Heart right ventricle (tissue), 16 donors: ENCODE measurements at regions not wholly inside any gene's neighbourhood (a gene's known extent, or its start where the extent isn't known, plus 50 kb on each side); places are given as distances from the start of the nearest gene placed in this dataset.
A peak's percentile ranks its signal among the peaks of the same experiment; 100 is the strongest.

Experiments used
- ATAC-seq, 8 donors: fragments of 200-7000 bp; cut with Tn5 transposase; one replicate each; pipeline ENCODE4 v1.9.1; 2020; ENCODE audit warnings: mild to moderate bottlenecking in 8 of 8, moderate library complexity in 8 of 8, moderate number of reproducible peaks in 1 of 8
- DNase-seq, 2 donors: peaks; one replicate each; pipeline ENCODE4 v3.0.0-alpha.2; 2020
- H3K27ac ChIP-seq, 10 donors: fragments of 200-600 bp; sonication (generic) in 2 of 10; one replicate each; pipeline versions ENCODE4 v1.5.0 to v1.8.0; 2020 to 2022; ENCODE audit warnings: mild to moderate bottlenecking in 3 of 10
- H3K27me3 ChIP-seq, 7 donors: fragments of 200-600 bp; one replicate each; pipeline ENCODE4 v1.8.0; 2021 to 2022; ENCODE audit warnings: mild to moderate bottlenecking in 2 of 7
- H3K36me3 ChIP-seq, 9 donors: fragments of 200-600 bp; sonication (generic) in 1 of 9; one replicate each; pipeline versions ENCODE4 v1.5.0 to v1.8.0; 2020 to 2022; ENCODE audit warnings: mild to moderate bottlenecking in 2 of 9
- H3K4me1 ChIP-seq, 9 donors: fragments of 200-600 bp; sonication (generic) in 1 of 9; one replicate each; pipeline versions ENCODE4 v1.5.0 to v1.8.0; 2020 to 2022; ENCODE audit warnings: mild to moderate bottlenecking in 4 of 9
- H3K4me3 ChIP-seq, 10 donors: fragments of 200-600 bp; sonication (generic) in 2 of 10; one replicate each; pipeline versions ENCODE4 v1.5.0 to v1.8.0; 2020 to 2022; ENCODE audit warnings: mild to moderate bottlenecking in 7 of 10, moderate library complexity in 2 of 10
- H3K9me3 ChIP-seq, 11 donors: fragments of 200-600 bp in 10 of 11; sonication (generic) in 2 of 11; one replicate each; pipeline versions ENCODE4 v1.5.0 to v1.8.0; 2013 to 2022; ENCODE audit warnings: mild to moderate bottlenecking in 2 of 11, control low read depth in 1 of 11, moderate library complexity in 1 of 11
- WGBS, 2 donors: extraction: QIAGEN DNeasy Blood & Tissue Kit; methylation state at CpG; one replicate each; pipeline ENCODE4 v1.1.7; 2013; ENCODE audit warnings: inconsistent platforms in 1 of 2; 5-methylcytosine and 5-hydroxymethylcytosine counted together
- intact Hi-C, 10 donors: fragments of 100-400 bp; cut with DNase I; formaldehyde crosslinking; loops; one replicate each; pipeline versions ENCODE4 v1.11.1 to v1.14.2; 2022
- TF ChIP-seq, protein P1 (sequence below), 9 donors: fragments of 200-600 bp; sonication (generic) in 2 of 9; IDR thresholded peaks; one replicate each; pipeline versions ENCODE4 v1.5.0 to v1.8.0; 2021 to 2022; ENCODE audit warnings: antibody characterized with exemption in 9 of 9, mild to moderate bottlenecking in 5 of 9, moderate library complexity in 1 of 9
- donor health status: Arrhythmogenic right ventricular cardiomyopathy.
- donor health status: ischemic (EF 13 %, LVEDD 7.1; RV severe dilation, severe dysfunction).
- donor health status: healthy with polysubstance abuse.
- donor health status: DM: no; HTN: yes; CAD: no.
- donor health status: DM: no; HTN: no; CAD: no.
- donor health status: ischemic (EF 25% LVEDD 6.9; RV normal size, moderate dysfunction).
- donor health status: ischemic (EF 25% LVEDD 5.7; RV mildly dilated, moderate dysfunction).
- donor health status: healthy.
- donor health status: DM: yes; HTN: yes; CAD: no.
- donor health status: Ischemic cardiomyopathy.
- donor health status: ischemic (EF 35%, LVEDD 5.7; RV mildly dilated, moderate dysfunction).
- donor health status: nonischemic (EF 11% LVEDD 7.7; RV severe dilation, severe dysfunction).
- donor health status: DM: yes; HTN: yes; CAD: no.
- donor health status: PGD.
- donor health status: ischemic (EF 29% LVEDD 5.4; RV normal size, mild dysfunction).
- donor health status: nonischemic (EF 23%, LVEDD 6.1; RV moderate dilation, normal function).

DNA sequence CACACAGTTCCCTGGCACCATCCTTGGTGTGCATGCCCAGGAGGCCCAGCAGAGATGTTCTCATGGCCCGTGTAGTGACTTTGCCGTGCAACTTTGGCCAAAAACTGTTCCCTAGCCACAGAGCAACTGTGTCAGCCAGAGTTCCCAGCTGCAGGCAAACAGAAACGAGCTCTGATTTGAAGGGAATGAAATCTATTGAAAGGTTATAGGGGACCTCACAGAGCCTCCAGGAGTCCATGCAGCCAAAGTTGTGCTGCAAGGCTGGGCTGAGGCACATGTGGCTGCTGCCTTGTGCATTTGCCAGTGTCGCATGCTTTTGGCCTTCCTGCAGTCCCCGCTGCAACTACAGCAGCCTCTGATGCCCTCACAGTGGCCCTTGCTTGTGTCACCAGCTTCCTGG is 70.5 kb downstream of the PLXNA1 start:
- H3K27me3 ChIP-seq: no peaks in the 10 kb centered on the region

GRCh38 chr3:127053979-127054378 is 71.1 kb downstream of the PLXNA1 start:
- DNase-seq: no peak
- Histone ChIP-seq H3K4me1 (peaks cover 0 to 28% (median 4%) of the 10 kb centered on the region in 9 donors), H3K27me3 (no peaks in the 10 kb centered on the region), H3K27ac (no peak overlapping the region), H3K4me3 (no peak overlapping the region), H3K9me3 (peaks cover 0 to 20% (median 6%) of the 10 kb centered on the region in 11 donors), H3K36me3 (no peaks in the 10 kb centered on the region)
- TF ChIP-seq, protein P1, sequence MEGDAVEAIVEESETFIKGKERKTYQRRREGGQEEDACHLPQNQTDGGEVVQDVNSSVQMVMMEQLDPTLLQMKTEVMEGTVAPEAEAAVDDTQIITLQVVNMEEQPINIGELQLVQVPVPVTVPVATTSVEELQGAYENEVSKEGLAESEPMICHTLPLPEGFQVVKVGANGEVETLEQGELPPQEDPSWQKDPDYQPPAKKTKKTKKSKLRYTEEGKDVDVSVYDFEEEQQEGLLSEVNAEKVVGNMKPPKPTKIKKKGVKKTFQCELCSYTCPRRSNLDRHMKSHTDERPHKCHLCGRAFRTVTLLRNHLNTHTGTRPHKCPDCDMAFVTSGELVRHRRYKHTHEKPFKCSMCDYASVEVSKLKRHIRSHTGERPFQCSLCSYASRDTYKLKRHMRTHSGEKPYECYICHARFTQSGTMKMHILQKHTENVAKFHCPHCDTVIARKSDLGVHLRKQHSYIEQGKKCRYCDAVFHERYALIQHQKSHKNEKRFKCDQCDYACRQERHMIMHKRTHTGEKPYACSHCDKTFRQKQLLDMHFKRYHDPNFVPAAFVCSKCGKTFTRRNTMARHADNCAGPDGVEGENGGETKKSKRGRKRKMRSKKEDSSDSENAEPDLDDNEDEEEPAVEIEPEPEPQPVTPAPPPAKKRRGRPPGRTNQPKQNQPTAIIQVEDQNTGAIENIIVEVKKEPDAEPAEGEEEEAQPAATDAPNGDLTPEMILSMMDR (IDR thresholded peaks at IDR 0.05): no peak
- WGBS, 2 donors: 77 to 84% methylated on average over 4 of the region's 4 CpGs
- intact Hi-C loops: no loop called here
- no peak for ATAC-seq

More for the DNA sequence above, 70.5 kb downstream of the PLXNA1 start:
- no peaks in the 10 kb centered on the region for H3K36me3 ChIP-seq
- peaks cover 0 to 20% (median 6%) of the 10 kb centered on the region in 11 donors for H3K9me3 ChIP-seq
- H3K4me1 ChIP-seq: peaks cover 0 to 28% (median 4%) of the 10 kb centered on the region in 9 donors
- H3K4me3 ChIP-seq: no peak overlapping the region
- intact Hi-C loops: no loop called here
- H3K27ac ChIP-seq: no peak overlapping the region
- peak in 5 of 8 donors; percentile 34 to 63 (median 49) for ATAC-seq
- 70 to 71% methylated on average over 5 of the region's 5 CpGs for WGBS, 2 donors
- TF ChIP-seq, protein P1 (IDR thresholded peaks at IDR 0.05): no peak
- no peak for DNase-seq

DNA sequence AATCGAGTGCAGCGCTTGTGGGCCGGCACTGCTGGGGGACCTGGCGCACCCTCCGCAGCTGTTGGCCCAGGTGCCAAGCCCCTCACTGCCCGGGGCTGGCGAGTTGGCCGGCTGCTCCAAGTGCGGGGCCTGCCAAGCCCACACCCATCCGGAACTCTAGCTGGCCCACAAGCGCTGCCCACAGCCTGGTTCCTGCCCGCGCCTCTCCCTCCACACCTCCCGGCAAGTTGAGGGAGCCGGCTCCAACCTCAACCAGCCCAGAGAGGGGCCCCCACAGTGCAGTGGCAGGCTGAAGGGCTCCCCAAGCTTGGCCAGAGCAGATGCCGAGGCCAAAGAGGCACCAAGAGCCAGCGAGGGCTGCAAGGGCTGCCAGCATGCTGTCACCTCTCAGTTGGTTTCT is 73.4 kb downstream of the PLXNA1 start:
- TF ChIP-seq, protein P1 (IDR thresholded peaks at IDR 0.05): no peak
- H3K9me3 ChIP-seq: peaks cover 0 to 24% (median 6%) of the 10 kb centered on the region in 11 donors
- DNase-seq: no peak
- no peak for ATAC-seq
- H3K27ac ChIP-seq: no peak overlapping the region
- peaks cover 0 to 6% (median 0%) of the 10 kb centered on the region in 7 donors for H3K27me3 ChIP-seq
- no peaks in the 10 kb centered on the region for H3K36me3 ChIP-seq
- peaks cover 0 to 24% (median 4%) of the 10 kb centered on the region in 9 donors for H3K4me1 ChIP-seq
- H3K4me3 ChIP-seq: no peak overlapping the region
- intact Hi-C loops: no loop called here
- 91% methylated on average over 15 to 17 of the region's 17 CpGs for WGBS, 2 donors

GRCh38 chr3:127056976-127057375 is 74.1 kb downstream of the PLXNA1 start:
- ATAC-seq (no peak), DNase-seq (no peak)
- peaks cover 0 to 13% (median 0%) of the 10 kb centered on the region in 7 donors for H3K27me3 ChIP-seq
- WGBS, 2 donors: 73 to 91% methylated on average over 2 of the region's 2 CpGs
- no peak overlapping the region for H3K27ac ChIP-seq
- intact Hi-C loops: no loop called here
- no peak overlapping the region for H3K4me3 ChIP-seq
- peaks cover 0 to 24% (median 6%) of the 10 kb centered on the region in 11 donors for H3K9me3 ChIP-seq
- H3K4me1 ChIP-seq: peaks cover 0 to 17% (median 4%) of the 10 kb centered on the region in 9 donors
- TF ChIP-seq, protein P1 (IDR thresholded peaks at IDR 0.05): no peak
- H3K36me3 ChIP-seq: no peaks in the 10 kb centered on the region
